Hippocampal formation (tissue), 2 donors: ENCODE measurements at regions not wholly inside any gene's neighbourhood (a gene's known extent, or its start where the extent isn't known, plus 50 kb on each side); places are given as distances from the start of the nearest gene placed in this dataset.
"Not testable (repeated sequence)": the region's sequence is repeated elsewhere in the genome, so short reads cannot be mapped to it uniquely, and the experiment has no call there.

ENCODE experiments used
- DNase-seq, 2 donors: peaks; one replicate each; lab custom pipeline; 2025; lab: John Stamatoyannopoulos, UW

- no peak for DNase-seq
Observed at GRCh38 chr5:82425591-82425990, 147.4 kb upstream of the RPS23 start.

GRCh38 chr5:82424211-82424610, 146.1 kb upstream of the RPS23 start:
- DNase-seq = no peak

- DNase-seq = no peak
Observed at GRCh38 chr5:82422751-82423181, 144.6 kb upstream of the RPS23 start.

- DNase-seq = no peak
Observed at GRCh38 chr5:82422001-82422740, 144.0 kb upstream of the RPS23 start.

- no peak for DNase-seq
Observed at GRCh38 chr5:82421119-82421518, 143.0 kb upstream of the RPS23 start.

- DNase-seq = not testable (repeated sequence)
Observed at GRCh38 chr5:82420524-82420923, 142.4 kb upstream of the RPS23 start.

- no peak for DNase-seq
Observed at GRCh38 chr5:82419559-82420332, 141.6 kb upstream of the RPS23 start.

- DNase-seq = no peak
Observed at GRCh38 chr5:82418608-82418950, 140.4 kb upstream of the RPS23 start.

- no peak for DNase-seq
Observed at GRCh38 chr5:82417776-82418607, 139.8 kb upstream of the RPS23 start.

- no peak for DNase-seq
Observed at GRCh38 chr5:82416512-82416911, 138.4 kb upstream of the RPS23 start.

GRCh38 chr5:82414041-82414388, 135.9 kb upstream of the RPS23 start:
- DNase-seq = no peak

- DNase-seq = no peak
Observed at GRCh38 chr5:82413302-82414040, 135.3 kb upstream of the RPS23 start.

GRCh38 chr5:82408033-82408432, 129.9 kb upstream of the RPS23 start:
- no peak for DNase-seq

- no peak for DNase-seq
Observed at GRCh38 chr5:82406205-82406773, 128.1 kb upstream of the RPS23 start.

GRCh38 chr5:82405618-82406204, 127.6 kb upstream of the RPS23 start:
- DNase-seq = no peak

GRCh38 chr5:82405161-82405560, 127.0 kb upstream of the RPS23 start:
- no peak for DNase-seq

- no peak for DNase-seq
Observed at GRCh38 chr5:82404382-82404945, 126.3 kb upstream of the RPS23 start.

- DNase-seq = no peak
Observed at GRCh38 chr5:82403724-82404123, 125.6 kb upstream of the RPS23 start.

GRCh38 chr5:82403026-82403425, 124.9 kb upstream of the RPS23 start:
- no peak for DNase-seq

GRCh38 chr5:82399111-82399510, 121.0 kb upstream of the RPS23 start:
- no peak for DNase-seq
